Sciatic nerve (tissue), 2 donors: ENCODE measurements at regions not wholly inside any gene's neighbourhood (a gene's known extent, or its start where the extent isn't known, plus 50 kb on each side); places are given as distances from the start of the nearest gene placed in this dataset.

Experiments used
- ATAC-seq: fragments of 200-7000 bp; cut with Tn5 transposase; one replicate; pipeline ENCODE4 v1.9.1; 2020; ENCODE audit warnings: mild to moderate bottlenecking, moderate library complexity
- DNase-seq: peaks from one replicate; pipeline ENCODE4 v3.0.0-alpha.2; 2020; ENCODE audit warnings: low spot score
- intact Hi-C: fragments of 100-400 bp; cut with DNase I; formaldehyde crosslinking; loops from one replicate; pipeline ENCODE4 v1.14.2; 2022
- donor health status: DM: no; HTN: no; CAD: no.
- donor health status: DM: no; HTN: no; CAD: no.

- DNase-seq (no peak), ATAC-seq (no peak)
- intact Hi-C loops, result no loop called here
These were observed 496.4 kb downstream of the PRR16 start for GRCh38 chr5:120960510-120960909.

GRCh38 chr5:120967366-120967765, 503.3 kb downstream of the PRR16 start:
- DNase-seq (no peak), ATAC-seq (no peak)
- intact Hi-C loops, result no loop called here

GRCh38 chr5:120974690-120975089, 510.6 kb downstream of the PRR16 start:
- intact Hi-C loops, result no loop called here
- DNase-seq, result no peak
- no peak for ATAC-seq

GRCh38 chr5:120982351-120982750, 518.3 kb downstream of the PRR16 start:
- DNase-seq (no peak), ATAC-seq (no peak)
- intact Hi-C loops, result no loop called here

- DNase-seq (no peak), ATAC-seq (no peak)
- intact Hi-C loops, result no loop called here
These were observed 521.4 kb downstream of the PRR16 start for GRCh38 chr5:120985526-120985925.

GRCh38 chr5:120988491-120988890, 524.4 kb downstream of the PRR16 start:
- intact Hi-C loops, result no loop called here
- DNase-seq, result no peak
- no peak for ATAC-seq

- ATAC-seq (no peak), DNase-seq (no peak)
- intact Hi-C loops, result no loop called here
These were observed 524.8 kb downstream of the PRR16 start for GRCh38 chr5:120988941-120989340.

- ATAC-seq, result no peak
- no peak for DNase-seq
- intact Hi-C loops, result no loop called here
These were observed 527.5 kb downstream of the PRR16 start for GRCh38 chr5:120991569-120991968.

- intact Hi-C loops, result no loop called here
- ATAC-seq (no peak), DNase-seq (no peak)
These were observed 530.0 kb downstream of the PRR16 start for GRCh38 chr5:120994112-120994511.

GRCh38 chr5:120999550-120999949, 535.5 kb downstream of the PRR16 start:
- intact Hi-C loops, result no loop called here
- DNase-seq, result no peak
- no peak for ATAC-seq

GRCh38 chr5:121006217-121006616, 542.1 kb downstream of the PRR16 start:
- intact Hi-C loops, result no loop called here
- DNase-seq (no peak), ATAC-seq (no peak)

- ATAC-seq (no peak), DNase-seq (no peak)
- intact Hi-C loops, result no loop called here
These were observed 543.9 kb downstream of the PRR16 start for GRCh38 chr5:121008041-121008440.

GRCh38 chr5:121009058-121009457, 545.0 kb downstream of the PRR16 start:
- ATAC-seq (no peak), DNase-seq (no peak)
- intact Hi-C loops, result no loop called here

GRCh38 chr5:121018004-121018403, 553.9 kb downstream of the PRR16 start:
- ATAC-seq (no peak), DNase-seq (no peak)
- intact Hi-C loops, result no loop called here

- intact Hi-C loops, result no loop called here
- no peak for DNase-seq
These were observed 555.0 kb downstream of the PRR16 start for GRCh38 chr5:121019106-121019505.

GRCh38 chr5:121019734-121020133, 555.6 kb downstream of the PRR16 start:
- intact Hi-C loops, result no loop called here
- ATAC-seq, result no peak
- DNase-seq, result no peak

More at GRCh38 chr5:121019106-121019505, 555.0 kb downstream of the PRR16 start:
- no peak for ATAC-seq

GRCh38 chr5:121021681-121022080, 557.6 kb downstream of the PRR16 start:
- no peak for ATAC-seq
- DNase-seq, result no peak
- intact Hi-C loops, result no loop called here

GRCh38 chr5:121024416-121025311, 560.6 kb downstream of the PRR16 start:
- DNase-seq (no peak), ATAC-seq (no peak)
- intact Hi-C loops, result no loop called here

- intact Hi-C loops, result no loop called here
- no peak for DNase-seq
- ATAC-seq, result no peak
These were observed 561.6 kb downstream of the PRR16 start for GRCh38 chr5:121025671-121026070.

GRCh38 chr5:121027636-121028035, 563.5 kb downstream of the PRR16 start:
- intact Hi-C loops, result no loop called here
- no peak for DNase-seq
- ATAC-seq, result no peak
